ENCODE measurements at regions not wholly inside any gene's neighbourhood (a gene's known extent, or its start where the extent isn't known, plus 50 kb on each side); places are given as distances from the start of the nearest gene placed in this dataset.
"Not testable (repeated sequence)": the region's sequence is repeated elsewhere in the genome, so short reads cannot be mapped to it uniquely, and the experiment has no call there.

GRCh38 chr4:154132406-154132805 is 343.5 kb upstream of the SFRP2 start:
- no peaks in the 10 kb centered on the region for H3K4me1 ChIP-seq (ENCODE audit: control insufficient read depth, insufficient read depth, low read length)
- H3K4me3 ChIP-seq (ENCODE audit: low read length in 2 of 2) = no peak overlapping the region
- H3K27me3 ChIP-seq (ENCODE audit: control insufficient read depth in 1 of 2, insufficient read depth in 2 of 2, low read length in 2 of 2) = no peaks in the 10 kb centered on the region
- no peak overlapping the region for H3K27ac ChIP-seq (ENCODE audit: low read length)
- H3K9me3 ChIP-seq (ENCODE audit: control insufficient read depth in 2 of 2, low read length in 2 of 2) = peaks cover 0 to 1% of the 10 kb centered on the region in 2 donors
- H3K36me3 ChIP-seq (ENCODE audit: control insufficient read depth in 2 of 2, insufficient read depth in 2 of 2, low read length in 2 of 2) = no peaks in the 10 kb centered on the region
- H3K9ac ChIP-seq (ENCODE audit: low read length in 2 of 2) = no peak overlapping the region

DNA sequence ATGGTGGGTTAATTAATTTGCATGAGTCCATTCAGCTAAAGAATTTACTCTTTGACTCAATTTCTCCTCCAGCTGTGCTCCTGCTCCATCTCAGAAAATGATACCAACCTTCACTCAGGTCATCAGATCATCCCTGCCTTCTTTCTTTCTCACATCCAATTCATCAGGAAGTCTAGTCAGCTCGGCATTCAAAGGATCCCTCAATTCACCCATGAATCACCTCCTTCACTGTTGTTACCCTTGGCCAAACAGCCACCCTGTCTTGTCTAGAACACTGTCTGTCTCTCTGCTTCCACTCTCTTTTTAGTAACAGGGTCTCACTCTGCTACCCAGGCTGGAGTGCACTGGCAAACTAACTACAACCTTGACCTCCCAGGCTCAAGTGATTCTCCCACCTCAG is 337.4 kb upstream of the SFRP2 start:
- Histone ChIP-seq H3K4me3 (ENCODE audit: low read length in 2 of 2) (no peak overlapping the region), H3K9me3 (ENCODE audit: control insufficient read depth in 2 of 2, low read length in 2 of 2) (peaks cover 2 to 7% of the 10 kb centered on the region in 2 donors), H3K4me1 (ENCODE audit: control insufficient read depth, insufficient read depth, low read length) (no peaks in the 10 kb centered on the region), H3K36me3 (ENCODE audit: control insufficient read depth in 2 of 2, insufficient read depth in 2 of 2, low read length in 2 of 2) (no peaks in the 10 kb centered on the region), H3K9ac (ENCODE audit: low read length in 2 of 2) (no peak overlapping the region), H3K27me3 (ENCODE audit: control insufficient read depth in 1 of 2, insufficient read depth in 2 of 2, low read length in 2 of 2) (no peaks in the 10 kb centered on the region), H3K27ac (ENCODE audit: low read length) (no peak overlapping the region)

GRCh38 chr4:154125340-154125739 is 336.5 kb upstream of the SFRP2 start:
- no peaks in the 10 kb centered on the region for H3K4me1 ChIP-seq (ENCODE audit: control insufficient read depth, insufficient read depth, low read length)
- no peak overlapping the region for H3K9ac ChIP-seq (ENCODE audit: low read length in 2 of 2)
- no peak overlapping the region for H3K27ac ChIP-seq (ENCODE audit: low read length)
- no peaks in the 10 kb centered on the region for H3K36me3 ChIP-seq (ENCODE audit: control insufficient read depth in 2 of 2, insufficient read depth in 2 of 2, low read length in 2 of 2)
- H3K27me3 ChIP-seq (ENCODE audit: control insufficient read depth in 1 of 2, insufficient read depth in 2 of 2, low read length in 2 of 2) = no peaks in the 10 kb centered on the region
- H3K4me3 ChIP-seq (ENCODE audit: low read length in 2 of 2) = no peak overlapping the region
- peaks cover 2 to 7% of the 10 kb centered on the region in 2 donors for H3K9me3 ChIP-seq (ENCODE audit: control insufficient read depth in 2 of 2, low read length in 2 of 2)

- H3K9ac ChIP-seq (ENCODE audit: low read length in 2 of 2) = no peak overlapping the region
- H3K9me3 ChIP-seq (ENCODE audit: control insufficient read depth in 2 of 2, low read length in 2 of 2) = peaks cover 2 to 7% of the 10 kb centered on the region in 2 donors
- no peaks in the 10 kb centered on the region for H3K27me3 ChIP-seq (ENCODE audit: control insufficient read depth in 1 of 2, insufficient read depth in 2 of 2, low read length in 2 of 2)
- H3K4me3 ChIP-seq (ENCODE audit: low read length in 2 of 2) = no peak overlapping the region
- no peaks in the 10 kb centered on the region for H3K36me3 ChIP-seq (ENCODE audit: control insufficient read depth in 2 of 2, insufficient read depth in 2 of 2, low read length in 2 of 2)
- H3K4me1 ChIP-seq (ENCODE audit: control insufficient read depth, insufficient read depth, low read length) = no peaks in the 10 kb centered on the region
- H3K27ac ChIP-seq (ENCODE audit: low read length) = no peak overlapping the region
Measured at GRCh38 chr4:154124539-154125255, 335.8 kb upstream of the SFRP2 start.

- H3K4me3 ChIP-seq (ENCODE audit: low read length in 2 of 2) = no peak overlapping the region
- H3K9ac ChIP-seq (ENCODE audit: low read length in 2 of 2) = no peak overlapping the region
- H3K27ac ChIP-seq (ENCODE audit: low read length) = no peak overlapping the region
- no peaks in the 10 kb centered on the region for H3K4me1 ChIP-seq (ENCODE audit: control insufficient read depth, insufficient read depth, low read length)
- H3K9me3 ChIP-seq (ENCODE audit: control insufficient read depth in 2 of 2, low read length in 2 of 2) = peaks cover 2 to 7% of the 10 kb centered on the region in 2 donors
- no peaks in the 10 kb centered on the region for H3K36me3 ChIP-seq (ENCODE audit: control insufficient read depth in 2 of 2, insufficient read depth in 2 of 2, low read length in 2 of 2)
- H3K27me3 ChIP-seq (ENCODE audit: control insufficient read depth in 1 of 2, insufficient read depth in 2 of 2, low read length in 2 of 2) = no peaks in the 10 kb centered on the region
Measured at GRCh38 chr4:154123897-154124296, 335.0 kb upstream of the SFRP2 start.

GRCh38 chr4:154120690-154121345 is 331.9 kb upstream of the SFRP2 start:
- no peaks in the 10 kb centered on the region for H3K4me1 ChIP-seq (ENCODE audit: control insufficient read depth, insufficient read depth, low read length)
- H3K27me3 ChIP-seq (ENCODE audit: control insufficient read depth in 1 of 2, insufficient read depth in 2 of 2, low read length in 2 of 2) = no peaks in the 10 kb centered on the region
- no peak overlapping the region for H3K4me3 ChIP-seq (ENCODE audit: low read length in 2 of 2)
- H3K9ac ChIP-seq (ENCODE audit: low read length in 2 of 2) = no peak overlapping the region
- no peaks in the 10 kb centered on the region for H3K36me3 ChIP-seq (ENCODE audit: control insufficient read depth in 2 of 2, insufficient read depth in 2 of 2, low read length in 2 of 2)
- no peak overlapping the region for H3K27ac ChIP-seq (ENCODE audit: low read length)
- peaks cover 0 to 2% of the 10 kb centered on the region in 2 donors for H3K9me3 ChIP-seq (ENCODE audit: control insufficient read depth in 2 of 2, low read length in 2 of 2)

DNA sequence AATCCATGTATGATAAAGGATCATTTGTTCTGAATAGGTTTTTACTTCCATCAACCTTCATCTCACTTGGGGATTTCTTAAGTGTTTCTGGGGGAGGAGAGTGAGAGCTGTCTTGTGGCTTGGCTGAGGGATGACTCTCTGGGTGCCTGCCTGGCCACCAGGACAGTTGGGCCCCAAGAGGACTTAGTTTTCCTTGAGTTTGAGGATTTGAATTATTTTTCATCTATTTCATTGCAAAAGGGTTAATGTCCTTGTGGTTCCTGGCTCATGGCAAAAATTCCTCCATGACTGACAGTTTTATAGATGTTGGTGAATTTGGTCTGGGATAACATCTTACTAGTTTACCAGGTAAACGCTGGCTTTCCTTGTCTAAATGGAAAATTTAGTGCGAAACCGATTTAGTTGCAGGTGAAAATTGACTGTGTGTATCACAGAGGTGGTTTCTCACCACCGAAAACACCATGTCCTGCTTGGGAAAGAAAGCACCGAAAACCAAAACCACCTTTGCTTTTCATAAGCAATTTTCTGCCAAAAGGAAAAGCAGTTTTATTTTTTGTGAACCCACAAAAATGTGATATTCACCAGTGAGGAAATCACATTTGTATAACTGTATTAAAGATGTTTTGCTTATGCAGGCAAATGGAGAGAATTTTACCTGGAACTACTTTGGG is 331.3 kb upstream of the SFRP2 start:
- Histone ChIP-seq H3K4me1 (ENCODE audit: control insufficient read depth, insufficient read depth, low read length) (no peaks in the 10 kb centered on the region), H3K9me3 (ENCODE audit: control insufficient read depth in 2 of 2, low read length in 2 of 2) (peaks cover 0 to 2% of the 10 kb centered on the region in 2 donors), H3K27ac (ENCODE audit: low read length) (no peak overlapping the region), H3K36me3 (ENCODE audit: control insufficient read depth in 2 of 2, insufficient read depth in 2 of 2, low read length in 2 of 2) (no peaks in the 10 kb centered on the region), H3K9ac (ENCODE audit: low read length in 2 of 2) (no peak overlapping the region), H3K27me3 (ENCODE audit: control insufficient read depth in 1 of 2, insufficient read depth in 2 of 2, low read length in 2 of 2) (no peaks in the 10 kb centered on the region), H3K4me3 (ENCODE audit: low read length in 2 of 2) (no peak overlapping the region)

- H3K27me3 ChIP-seq (ENCODE audit: control insufficient read depth in 1 of 2, insufficient read depth in 2 of 2, low read length in 2 of 2) = no peaks in the 10 kb centered on the region
Measured at GRCh38 chr4:154119317-154119716, 330.4 kb upstream of the SFRP2 start.

DNA sequence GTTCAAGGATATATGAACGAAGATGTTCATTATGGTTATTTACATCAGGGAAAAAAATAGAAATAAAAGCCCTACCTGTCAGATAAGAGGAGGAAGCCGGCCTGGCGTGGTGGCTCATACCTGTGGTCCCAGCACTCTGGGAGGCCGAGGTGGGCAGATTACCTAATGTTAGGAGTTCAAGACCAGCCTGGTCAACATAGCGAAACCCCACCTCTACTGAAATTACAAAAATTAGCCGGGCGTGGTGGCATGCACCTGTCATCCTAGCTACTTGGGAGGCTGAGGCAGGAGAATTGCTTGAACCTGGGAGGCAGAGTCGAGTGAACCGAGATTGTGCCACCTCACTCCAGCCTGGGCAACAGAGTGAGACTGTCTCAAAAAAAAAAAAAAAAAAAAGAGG is 328.8 kb upstream of the SFRP2 start:
- H3K4me3 ChIP-seq (ENCODE audit: low read length in 2 of 2); H3K9ac ChIP-seq (ENCODE audit: low read length in 2 of 2); H3K9me3 ChIP-seq (ENCODE audit: control insufficient read depth in 2 of 2, low read length in 2 of 2); H3K36me3 ChIP-seq (ENCODE audit: control insufficient read depth in 2 of 2, insufficient read depth in 2 of 2, low read length in 2 of 2); H3K27ac ChIP-seq (ENCODE audit: low read length); H3K4me1 ChIP-seq (ENCODE audit: control insufficient read depth, insufficient read depth, low read length); H3K27me3 ChIP-seq (ENCODE audit: control insufficient read depth in 1 of 2, insufficient read depth in 2 of 2, low read length in 2 of 2): not testable (repeated sequence)

More at GRCh38 chr4:154119317-154119716, 330.4 kb upstream of the SFRP2 start:
- Histone ChIP-seq H3K9ac (ENCODE audit: low read length in 2 of 2) (no peak overlapping the region), H3K4me3 (ENCODE audit: low read length in 2 of 2) (no peak overlapping the region), H3K36me3 (ENCODE audit: control insufficient read depth in 2 of 2, insufficient read depth in 2 of 2, low read length in 2 of 2) (no peaks in the 10 kb centered on the region), H3K27ac (ENCODE audit: low read length) (no peak overlapping the region), H3K4me1 (ENCODE audit: control insufficient read depth, insufficient read depth, low read length) (no peaks in the 10 kb centered on the region), H3K9me3 (ENCODE audit: control insufficient read depth in 2 of 2, low read length in 2 of 2) (peaks cover 0 to 2% of the 10 kb centered on the region in 2 donors)

DNA sequence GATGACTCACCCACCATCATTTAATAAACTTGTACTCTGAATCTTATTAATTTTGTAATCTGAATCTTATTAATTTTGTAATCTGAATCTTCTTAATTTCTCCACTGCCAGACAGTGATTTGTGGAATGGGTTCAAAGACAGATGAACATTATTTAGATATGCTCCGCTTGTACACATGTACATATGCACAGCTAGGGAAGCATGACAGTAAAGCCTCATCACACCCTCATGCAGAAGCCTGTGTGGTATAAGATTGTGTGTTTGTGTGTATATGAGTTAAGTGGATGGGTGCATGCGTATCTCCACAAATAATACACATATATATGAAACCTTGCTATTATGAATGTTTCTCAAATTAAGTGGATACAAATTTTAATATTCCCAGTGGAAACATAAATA is 318.5 kb upstream of the SFRP2 start:
- Histone ChIP-seq H3K4me3 (ENCODE audit: low read length in 2 of 2) (no peak overlapping the region), H3K4me1 (ENCODE audit: control insufficient read depth, insufficient read depth, low read length) (no peaks in the 10 kb centered on the region), H3K27me3 (ENCODE audit: control insufficient read depth in 1 of 2, insufficient read depth in 2 of 2, low read length in 2 of 2) (no peaks in the 10 kb centered on the region), H3K9ac (ENCODE audit: low read length in 2 of 2) (no peak overlapping the region), H3K36me3 (ENCODE audit: control insufficient read depth in 2 of 2, insufficient read depth in 2 of 2, low read length in 2 of 2) (no peaks in the 10 kb centered on the region), H3K9me3 (ENCODE audit: control insufficient read depth in 2 of 2, low read length in 2 of 2) (no peaks in the 10 kb centered on the region), H3K27ac (ENCODE audit: low read length) (no peak overlapping the region)

- Histone ChIP-seq H3K4me1 (ENCODE audit: control insufficient read depth, insufficient read depth, low read length) (no peaks in the 10 kb centered on the region), H3K27ac (ENCODE audit: low read length) (no peak overlapping the region), H3K27me3 (ENCODE audit: control insufficient read depth in 1 of 2, insufficient read depth in 2 of 2, low read length in 2 of 2) (no peaks in the 10 kb centered on the region), H3K9ac (ENCODE audit: low read length in 2 of 2) (no peak overlapping the region), H3K9me3 (ENCODE audit: control insufficient read depth in 2 of 2, low read length in 2 of 2) (no peaks in the 10 kb centered on the region), H3K36me3 (ENCODE audit: control insufficient read depth in 2 of 2, insufficient read depth in 2 of 2, low read length in 2 of 2) (no peaks in the 10 kb centered on the region), H3K4me3 (ENCODE audit: low read length in 2 of 2) (no peak overlapping the region)
Measured at GRCh38 chr4:154088741-154089140, 299.9 kb upstream of the SFRP2 start.
